GM21723 (cell line): ENCODE measurements at regions not wholly inside any gene's neighbourhood (a gene's known extent, or its start where the extent isn't known, plus 50 kb on each side); places are given as distances from the start of the nearest gene placed in this dataset.
"Not testable (repeated sequence)": the region's sequence is repeated elsewhere in the genome, so short reads cannot be mapped to it uniquely, and the experiment has no call there.

Experiments used
- ATAC-seq: cut with Tn5 transposase; IDR thresholded peaks from one replicate; pipeline ENCODE4 v1.9.1; 2021; ENCODE audit warnings: mild to moderate bottlenecking, moderate library complexity; ENCODE audit not compliant: unreplicated experiment

GRCh38 chr15:39016706-39017105, 452.1 kb upstream of the RASGRP1 start:
- no peak for ATAC-seq

DNA sequence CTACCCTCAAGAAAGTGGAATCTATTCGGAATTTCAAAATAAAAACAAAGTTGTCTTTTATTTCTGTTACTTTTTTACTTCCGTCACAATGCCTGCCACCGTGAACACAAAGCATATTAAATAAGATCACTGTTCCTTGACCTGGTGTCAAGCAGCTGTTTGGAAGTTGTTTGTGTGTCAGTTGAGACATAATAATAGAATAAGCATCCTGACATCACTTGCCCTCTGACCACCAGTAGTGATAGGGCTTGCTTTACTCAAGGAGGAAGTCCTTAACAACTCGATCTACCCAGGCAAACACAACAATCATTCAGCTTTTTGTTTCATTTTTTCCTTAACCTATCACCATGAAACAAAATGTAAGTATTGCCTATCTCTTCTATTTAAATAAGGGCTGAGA, 454.4 kb upstream of the RASGRP1 start:
- no peak for ATAC-seq

- no peak for ATAC-seq
These were observed 456.7 kb upstream of the RASGRP1 start for GRCh38 chr15:39021341-39021740.

DNA sequence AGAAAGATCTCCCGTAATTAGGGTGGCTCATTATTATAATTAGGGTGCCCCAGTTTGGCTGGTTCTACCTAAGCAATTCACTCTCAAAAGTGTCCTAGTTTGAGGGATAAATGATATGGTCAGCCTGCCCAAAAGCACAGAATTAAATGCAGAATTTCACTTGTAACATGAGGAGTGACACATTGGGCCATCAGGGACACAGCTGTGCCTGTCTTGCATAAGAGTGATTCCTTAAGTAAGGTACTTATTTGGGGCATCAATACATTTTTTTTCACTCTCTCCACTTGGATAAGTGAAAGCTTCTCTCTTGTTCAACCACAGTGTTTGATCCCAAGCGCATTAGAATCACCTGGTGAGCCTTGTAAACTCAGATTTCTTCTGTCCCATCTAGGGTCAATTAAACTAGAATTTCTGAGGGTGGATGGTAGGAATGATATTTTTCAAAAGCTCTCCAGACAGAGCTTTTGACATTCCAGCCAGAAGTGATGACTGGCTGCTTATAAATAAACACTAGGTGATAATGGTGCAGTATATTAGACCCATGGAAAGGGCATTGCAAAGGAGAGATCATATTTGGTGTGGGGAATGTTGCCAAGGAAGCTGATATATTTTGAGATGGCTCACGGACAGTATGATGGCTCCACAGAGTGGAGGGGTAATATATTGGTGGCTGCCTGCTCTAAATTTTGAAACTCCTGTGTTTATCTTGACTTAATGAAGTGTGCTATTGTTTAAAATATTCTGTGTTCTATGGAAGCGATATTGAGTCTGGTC, 458.1 kb upstream of the RASGRP1 start:
- no peak for ATAC-seq

DNA sequence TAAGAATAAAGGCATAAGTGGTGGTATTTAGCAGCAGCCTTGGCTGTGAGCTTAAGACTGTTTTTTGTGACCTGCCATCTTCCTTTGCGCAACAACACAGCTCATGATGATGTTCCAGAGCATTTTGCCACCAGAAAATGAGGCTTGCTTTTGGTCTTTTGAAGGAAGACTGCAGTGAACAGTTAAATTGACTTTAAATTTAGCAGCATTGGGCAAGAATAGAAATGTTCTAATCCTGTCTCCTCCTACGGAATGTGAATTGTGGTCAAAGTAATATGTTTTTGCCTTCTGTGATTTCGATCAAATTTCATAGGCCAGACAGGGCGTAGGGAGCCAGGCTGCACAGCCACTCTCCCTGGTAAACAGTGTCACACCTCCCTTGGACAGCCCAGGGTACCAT, 460.7 kb upstream of the RASGRP1 start:
- ATAC-seq, result no peak

DNA sequence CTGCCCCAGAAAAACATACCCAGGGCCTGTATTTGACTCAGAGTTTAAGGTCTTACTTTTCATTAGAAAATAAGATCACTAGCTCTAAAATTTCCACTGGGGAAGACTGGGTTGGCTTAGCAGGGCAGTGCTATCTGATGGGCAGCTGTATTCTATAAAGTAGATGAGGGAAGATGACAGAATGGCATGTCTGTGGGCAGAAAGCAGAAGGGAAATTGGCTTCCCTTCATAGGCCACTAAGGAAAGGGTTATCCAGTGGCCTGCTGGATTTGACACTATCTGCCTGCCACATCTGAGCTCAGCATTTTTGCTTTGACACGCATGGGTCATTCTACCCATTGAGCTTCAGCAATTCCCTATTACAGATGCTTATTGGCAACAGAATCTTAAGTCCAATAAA, 461.3 kb upstream of the RASGRP1 start:
- no peak for ATAC-seq

- no peak for ATAC-seq
These were observed 463.5 kb upstream of the RASGRP1 start for GRCh38 chr15:39028069-39028468.

GRCh38 chr15:39029741-39030140, 465.1 kb upstream of the RASGRP1 start:
- ATAC-seq, result no peak

DNA sequence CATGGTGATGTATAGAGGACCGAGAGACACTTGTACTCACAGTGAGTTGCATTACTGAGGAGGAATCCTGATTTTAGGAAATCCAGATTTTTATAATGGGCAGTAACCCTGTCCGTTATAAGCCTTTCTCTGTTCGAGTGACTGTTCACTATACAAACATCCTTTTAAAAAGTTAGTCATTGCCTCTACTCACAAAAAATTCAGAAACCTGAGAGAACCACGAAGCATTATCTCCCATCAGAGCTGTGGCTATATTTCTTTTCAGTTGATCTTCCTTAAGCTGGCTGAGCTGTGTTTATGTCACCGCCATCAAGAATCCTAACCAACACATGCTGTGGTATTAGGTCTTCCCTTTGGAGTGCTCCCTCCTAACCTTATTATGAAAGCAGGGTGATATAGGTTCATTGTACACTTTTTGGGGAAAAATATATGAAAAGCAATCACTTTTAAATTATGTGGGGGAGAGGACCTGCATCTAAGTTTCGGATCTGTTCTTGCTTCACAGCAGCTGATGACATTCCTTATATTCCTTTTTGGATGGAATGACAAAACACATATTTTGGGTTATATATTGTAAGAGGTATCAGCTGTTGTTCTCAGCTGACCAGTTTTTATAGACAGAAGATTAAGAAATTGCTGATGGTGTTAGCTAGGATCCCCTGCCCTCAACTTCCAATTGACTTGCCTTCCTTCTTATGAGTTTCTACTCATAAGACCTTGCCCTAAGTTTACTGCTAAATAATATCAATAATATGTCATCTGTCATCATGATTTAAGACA, 465.9 kb upstream of the RASGRP1 start:
- no peak for ATAC-seq

DNA sequence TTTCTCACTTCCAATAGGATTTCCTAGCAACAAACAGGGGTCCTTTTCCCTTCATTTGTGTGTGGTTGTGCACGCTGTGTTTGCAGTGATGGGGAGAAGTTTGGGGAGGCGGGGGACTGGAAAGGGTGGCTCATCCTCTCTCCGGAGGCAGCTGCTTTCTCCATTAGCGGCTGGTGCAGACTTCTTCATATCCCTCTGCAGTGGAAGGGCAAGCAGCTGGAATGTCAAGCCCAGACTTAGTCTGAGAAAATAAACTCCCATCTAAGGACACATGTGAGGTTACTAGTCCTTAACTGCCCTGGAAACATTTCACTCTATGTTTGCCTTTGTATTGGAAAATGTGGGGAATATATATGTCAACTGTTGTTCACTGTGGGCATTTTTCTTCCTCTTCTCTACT, 467.0 kb upstream of the RASGRP1 start:
- ATAC-seq, result no peak

GRCh38 chr15:39034816-39035215, 470.2 kb upstream of the RASGRP1 start:
- ATAC-seq, result no peak

DNA sequence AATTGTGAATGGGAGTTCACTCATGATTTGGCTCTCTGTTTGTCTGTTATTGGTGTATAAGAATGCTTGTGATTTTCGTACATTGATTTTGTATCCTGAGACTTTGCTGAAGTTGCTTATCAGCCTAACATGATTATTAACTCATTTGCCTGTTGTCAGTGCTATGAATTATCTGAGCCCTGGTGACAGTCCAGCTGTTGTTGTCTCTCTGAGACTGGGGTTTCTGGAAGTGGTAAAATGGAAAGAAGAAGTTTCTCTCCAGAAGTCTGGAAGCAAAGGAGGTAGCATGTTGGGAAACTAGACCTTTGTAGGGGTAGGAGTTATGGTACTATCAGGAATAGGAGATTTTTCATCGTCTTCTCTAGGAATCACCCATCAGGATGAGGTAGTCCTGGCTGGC, 473.0 kb upstream of the RASGRP1 start:
- not testable (repeated sequence) for ATAC-seq

GRCh38 chr15:39040861-39041260, 476.2 kb upstream of the RASGRP1 start:
- no peak for ATAC-seq

DNA sequence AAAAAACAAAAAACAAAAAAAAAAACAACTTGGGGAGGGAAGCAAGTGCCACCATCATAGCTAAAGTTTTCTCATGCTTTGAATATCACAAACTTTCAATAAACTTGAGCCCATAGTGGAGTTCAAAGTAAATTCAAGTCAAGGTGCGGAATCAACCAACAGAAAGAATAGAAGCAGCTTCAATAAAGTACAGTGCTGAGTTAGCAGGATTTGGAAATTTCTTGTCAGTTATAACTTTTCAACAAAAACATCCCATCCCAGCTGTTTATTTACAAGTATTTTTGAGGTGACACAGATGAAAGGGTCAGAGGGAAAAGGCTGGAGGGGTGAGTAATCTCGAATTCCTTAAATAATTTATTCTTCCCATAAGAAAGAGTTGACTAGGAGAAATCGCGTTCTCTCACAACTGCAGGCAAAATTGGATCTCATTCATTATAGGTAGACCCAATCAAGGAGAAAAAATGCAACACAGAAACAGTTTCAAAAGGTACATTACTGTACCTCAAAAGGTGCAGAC, 477.4 kb upstream of the RASGRP1 start:
- ATAC-seq, result no peak

DNA sequence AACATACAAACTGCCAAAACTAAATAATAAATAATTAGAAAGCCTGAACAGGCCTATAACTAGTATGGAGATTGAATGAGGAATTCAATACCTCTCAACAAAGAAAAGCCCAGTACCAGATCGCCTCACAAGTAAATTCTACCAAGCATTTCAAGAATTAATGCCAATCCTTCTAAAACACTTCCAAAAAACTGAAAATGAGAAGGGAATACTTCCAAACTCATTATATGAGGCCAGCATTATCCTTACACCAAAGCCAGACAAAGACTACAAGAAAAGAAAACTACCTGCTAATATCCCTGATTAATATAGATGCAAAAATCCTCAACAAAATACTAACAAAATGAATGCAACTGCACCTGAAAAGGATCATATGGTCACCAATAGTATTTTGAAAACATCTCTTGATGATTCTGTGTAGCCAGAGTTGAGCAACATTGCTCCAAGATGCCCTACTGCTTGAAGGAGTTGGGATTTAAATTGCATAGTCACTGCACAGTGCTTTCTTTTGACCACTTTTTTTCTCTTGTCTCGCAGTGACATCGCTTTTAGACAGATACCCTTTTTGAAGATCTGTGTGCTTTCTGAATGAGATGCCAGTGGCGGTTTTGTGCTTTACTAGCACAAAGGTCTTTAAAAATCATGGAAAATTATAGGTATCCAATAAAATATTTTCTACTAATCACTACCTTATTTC, 487.2 kb upstream of the RASGRP1 start:
- ATAC-seq, result no peak

GRCh38 chr15:39052323-39052705, 487.7 kb upstream of the RASGRP1 start:
- no peak for ATAC-seq

GRCh38 chr15:39053480-39053879, 488.9 kb upstream of the RASGRP1 start:
- ATAC-seq, result no peak

GRCh38 chr15:39054128-39054732, 489.6 kb upstream of the RASGRP1 start:
- no peak for ATAC-seq

GRCh38 chr15:39056357-39056756, 491.7 kb upstream of the RASGRP1 start:
- ATAC-seq, result no peak

DNA sequence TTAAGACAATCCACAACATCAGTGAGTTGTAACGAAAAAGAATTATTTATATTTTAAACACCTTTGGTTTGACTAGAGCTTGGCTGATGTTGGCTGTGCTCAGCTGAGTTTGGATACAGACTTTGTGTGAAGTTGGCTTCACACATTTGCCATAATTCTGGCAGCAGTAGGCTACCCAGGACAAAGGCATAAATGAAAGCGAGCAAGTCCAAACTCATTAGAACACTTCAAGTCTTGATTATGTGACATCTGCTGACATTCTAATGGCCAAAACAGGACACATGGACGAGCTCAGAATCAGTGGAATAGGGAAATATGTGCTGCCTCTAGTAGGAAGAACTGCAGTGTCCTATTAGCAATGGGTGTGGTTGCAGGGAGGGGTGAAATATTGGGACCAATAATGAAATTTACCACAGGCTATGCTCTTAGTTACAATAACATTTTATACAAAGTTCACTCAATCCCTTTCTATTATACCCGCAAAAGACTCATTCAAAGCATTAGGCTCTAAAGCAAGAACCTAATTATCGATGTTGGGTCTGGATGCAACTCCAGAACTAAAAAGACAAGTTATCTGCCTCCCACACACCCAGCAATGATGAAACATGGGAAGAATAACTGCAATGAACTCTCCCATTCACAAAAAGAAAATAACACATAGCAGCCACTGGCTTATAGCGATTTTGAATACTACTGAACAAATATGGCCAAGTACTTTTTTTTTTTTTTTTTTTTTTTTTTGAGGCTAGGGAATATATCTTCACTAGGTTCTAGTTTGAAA, 493.9 kb upstream of the RASGRP1 start:
- no peak for ATAC-seq
